Thymus (tissue), 11 donors: ENCODE measurements at regions not wholly inside any gene's neighbourhood (a gene's known extent, or its start where the extent isn't known, plus 50 kb on each side); places are given as distances from the start of the nearest gene placed in this dataset.

Experiments used
- DNase-seq, 9 donors: peaks; one replicate each; pipeline ENCODE4 v3.0.0-alpha.2; 2013; ENCODE audit warnings: low spot score in 9 of 9, low read depth in 6 of 9, missing footprints in 1 of 9
- H3K27ac ChIP-seq, 2 donors: one replicate each; pipeline ENCODE4 v1.5.1; 2013; ENCODE audit warnings: control low read depth in 1 of 2, low read depth in 1 of 2, low read length in 1 of 2, mild to moderate bottlenecking in 1 of 2, moderate library complexity in 1 of 2
- H3K27me3 ChIP-seq, 2 donors: one replicate each; pipeline ENCODE4 v1.5.1; 2013; ENCODE audit warnings: low read length in 1 of 2; ENCODE audit not compliant: control insufficient read depth in 2 of 2, insufficient read depth in 1 of 2
- H3K36me3 ChIP-seq, 2 donors: one replicate each; pipeline ENCODE4 v1.5.1; 2013; ENCODE audit warnings: low read length in 1 of 2, mild to moderate bottlenecking in 1 of 2, moderate library complexity in 1 of 2; ENCODE audit not compliant: control insufficient read depth in 2 of 2, insufficient read depth in 2 of 2
- H3K4me1 ChIP-seq, 2 donors: one replicate each; pipeline ENCODE4 v1.5.1; 2013; ENCODE audit warnings: low read length in 2 of 2; ENCODE audit not compliant: control insufficient read depth in 2 of 2, insufficient read depth in 2 of 2
- H3K4me3 ChIP-seq, 2 donors: one replicate each; pipeline ENCODE4 v1.5.1; 2013; ENCODE audit warnings: low read length in 2 of 2, control low read depth in 1 of 2, mild to moderate bottlenecking in 1 of 2
- H3K9me3 ChIP-seq, 2 donors: one replicate each; pipeline ENCODE4 v1.5.1; 2013; ENCODE audit warnings: low read length in 1 of 2, mild to moderate bottlenecking in 1 of 2; ENCODE audit not compliant: control insufficient read depth in 2 of 2, insufficient read depth in 1 of 2
- WGBS: extraction: QIAGEN DNeasy Blood & Tissue Kit; methylation state at CpG from one replicate; pipeline ENCODE4 v1.1.7; 2013; 5-methylcytosine and 5-hydroxymethylcytosine counted together
- donor health status: healthy.

DNA sequence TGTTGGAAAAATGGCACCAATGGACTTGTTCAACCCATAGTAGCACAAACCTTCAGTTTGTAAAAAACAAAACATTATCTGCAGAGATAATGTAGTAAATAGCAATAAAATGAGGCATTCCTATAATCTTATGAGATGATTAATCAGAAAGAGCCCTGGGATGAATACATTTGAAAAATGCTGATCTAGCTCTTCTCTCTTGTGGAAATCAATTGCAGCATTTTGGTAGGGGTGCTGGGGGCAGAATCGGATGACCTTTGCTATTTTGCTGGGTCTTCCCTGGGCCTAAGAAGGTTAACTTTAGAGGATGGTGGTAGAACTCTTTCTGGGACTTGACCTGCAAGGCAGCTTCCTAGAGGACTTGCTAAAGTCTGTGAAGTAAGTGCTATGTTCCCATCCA lies 163.5 kb downstream of the ADRA2A start:
- H3K4me3 ChIP-seq: no peak overlapping the region
- 100% methylated on average over 1 of the region's 1 CpG for WGBS

DNA sequence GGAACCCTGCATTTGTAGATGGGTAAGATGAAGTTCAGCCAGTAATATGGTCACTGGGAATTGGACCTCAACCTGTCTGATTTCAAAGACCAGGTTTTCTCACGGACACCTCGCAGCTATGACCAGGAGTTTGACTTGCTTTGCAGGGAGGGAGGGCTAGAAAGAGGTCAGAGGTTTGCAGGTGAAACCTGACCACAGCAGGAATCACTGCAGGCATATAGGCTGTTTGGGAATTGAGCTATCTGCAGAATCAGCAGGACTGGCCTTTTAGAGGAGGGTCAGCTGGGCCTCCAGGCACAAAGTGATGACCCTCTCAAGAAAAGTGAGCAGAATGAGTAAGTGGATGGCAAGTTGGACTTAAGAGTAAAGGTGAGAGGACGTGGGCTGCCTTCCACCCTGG lies 166.3 kb downstream of the ADRA2A start:
- 84% methylated on average over 3 of the region's 3 CpGs for WGBS
- Histone ChIP-seq H3K9me3 (no peaks in the 10 kb centered on the region), H3K4me1 (no peaks in the 10 kb centered on the region), H3K4me3 (no peak overlapping the region), H3K36me3 (no peaks in the 10 kb centered on the region), H3K27me3 (no peaks in the 10 kb centered on the region), H3K27ac (no peak overlapping the region)
- no peak for DNase-seq

More for the DNA sequence above, 163.5 kb downstream of the ADRA2A start:
- Histone ChIP-seq H3K27ac (no peak overlapping the region), H3K36me3 (no peaks in the 10 kb centered on the region), H3K9me3 (no peaks in the 10 kb centered on the region), H3K4me1 (no peaks in the 10 kb centered on the region), H3K27me3 (no peaks in the 10 kb centered on the region)
- DNase-seq: no peak

DNA sequence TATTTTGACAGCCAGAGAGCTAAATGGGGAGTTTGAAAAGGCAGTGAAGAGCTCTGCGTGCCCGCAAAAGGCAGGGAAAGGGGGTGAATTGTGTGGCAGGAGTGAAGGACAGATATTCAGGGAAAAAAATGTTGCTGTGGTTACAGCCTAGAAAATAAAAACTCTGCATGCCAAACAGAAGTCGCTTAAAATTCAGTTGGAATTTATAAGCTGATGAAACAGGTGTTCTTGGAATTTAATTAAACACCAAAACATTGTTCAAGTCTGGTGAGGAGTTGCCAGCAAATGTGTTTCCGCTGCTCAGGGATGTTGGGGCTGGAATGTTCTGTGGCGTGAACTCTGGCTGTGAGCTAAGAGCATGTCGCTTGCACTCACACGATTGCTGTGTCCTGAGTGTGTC lies 169.3 kb downstream of the ADRA2A start:
- WGBS: 85% methylated on average over 7 of the region's 7 CpGs

DNA sequence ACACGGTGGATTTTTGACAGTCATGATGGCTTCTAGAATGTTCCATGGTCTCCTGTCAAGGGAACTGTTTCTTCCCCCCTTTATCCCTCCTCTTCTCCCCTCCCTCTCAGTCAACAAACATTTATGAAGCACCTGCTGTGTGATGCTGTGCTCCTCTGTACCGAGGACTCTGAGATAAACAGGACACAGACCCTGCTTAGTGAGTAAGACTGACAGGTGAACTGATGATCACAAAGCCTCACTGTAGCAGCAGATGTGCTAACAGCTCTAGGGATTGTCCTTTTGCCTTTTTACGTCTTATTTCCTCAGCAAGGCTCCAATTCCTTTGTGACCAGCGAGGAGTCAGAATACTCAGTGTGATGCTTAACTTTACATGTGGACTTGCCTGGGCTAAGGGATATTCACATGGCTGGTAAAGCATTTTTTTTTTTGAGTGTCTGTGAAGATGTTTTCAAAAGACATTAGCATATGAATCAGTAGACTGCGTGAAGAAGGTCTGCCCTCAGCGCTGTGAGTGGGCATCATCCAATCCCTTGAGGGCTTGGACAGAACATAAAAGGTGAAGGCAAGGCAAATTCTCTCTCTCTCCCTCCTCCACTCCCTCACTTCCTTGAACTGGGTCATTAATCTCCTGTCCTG lies 170.1 kb downstream of the ADRA2A start:
- 69% methylated on average over 6 of the region's 6 CpGs for WGBS
- no peak for DNase-seq
- Histone ChIP-seq H3K27ac (no peak overlapping the region), H3K4me3 (no peak overlapping the region), H3K27me3 (no peaks in the 10 kb centered on the region), H3K9me3 (no peaks in the 10 kb centered on the region), H3K36me3 (no peaks in the 10 kb centered on the region), H3K4me1 (no peaks in the 10 kb centered on the region)

More for the DNA sequence above, 169.3 kb downstream of the ADRA2A start:
- DNase-seq: no peak
- H3K4me1 ChIP-seq: no peaks in the 10 kb centered on the region
- H3K27me3 ChIP-seq: no peaks in the 10 kb centered on the region
- no peaks in the 10 kb centered on the region for H3K9me3 ChIP-seq
- H3K36me3 ChIP-seq: no peaks in the 10 kb centered on the region
- no peak overlapping the region for H3K4me3 ChIP-seq
- H3K27ac ChIP-seq: no peak overlapping the region

DNA sequence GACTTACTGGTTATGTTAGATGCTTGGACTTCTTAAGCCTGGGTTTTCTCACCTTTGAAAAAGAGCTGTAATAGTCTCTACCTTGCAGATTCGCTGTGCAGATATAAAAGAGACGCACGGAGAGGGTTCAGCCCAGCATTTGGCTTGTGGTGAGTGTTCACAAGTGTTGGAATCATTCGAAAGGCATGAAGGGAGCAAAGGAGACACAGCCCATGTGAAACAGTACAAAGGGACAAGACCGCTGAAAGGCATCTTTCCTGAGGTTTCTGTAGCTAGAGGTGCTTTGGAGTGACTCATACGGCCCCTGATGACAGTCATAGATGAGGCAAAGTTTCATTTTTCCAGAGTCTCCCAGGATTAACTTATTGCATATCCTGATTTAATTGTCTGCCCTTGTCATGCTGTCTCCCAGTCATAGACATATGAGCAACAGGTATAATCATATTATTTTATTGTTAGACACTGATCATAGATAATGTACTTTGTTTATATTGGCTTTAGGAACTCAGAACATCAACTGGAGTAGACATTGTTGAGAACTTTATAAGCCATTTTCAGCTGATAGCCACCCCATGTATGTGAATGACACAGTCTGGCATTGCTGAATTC lies 171.1 kb downstream of the ADRA2A start:
- H3K27ac ChIP-seq: no peak overlapping the region
- no peak overlapping the region for H3K4me3 ChIP-seq
- no peaks in the 10 kb centered on the region for H3K4me1 ChIP-seq
- 91% methylated on average over 6 of the region's 6 CpGs for WGBS
- DNase-seq: no peak
- H3K27me3 ChIP-seq: no peaks in the 10 kb centered on the region
- no peaks in the 10 kb centered on the region for H3K36me3 ChIP-seq
- no peaks in the 10 kb centered on the region for H3K9me3 ChIP-seq

DNA sequence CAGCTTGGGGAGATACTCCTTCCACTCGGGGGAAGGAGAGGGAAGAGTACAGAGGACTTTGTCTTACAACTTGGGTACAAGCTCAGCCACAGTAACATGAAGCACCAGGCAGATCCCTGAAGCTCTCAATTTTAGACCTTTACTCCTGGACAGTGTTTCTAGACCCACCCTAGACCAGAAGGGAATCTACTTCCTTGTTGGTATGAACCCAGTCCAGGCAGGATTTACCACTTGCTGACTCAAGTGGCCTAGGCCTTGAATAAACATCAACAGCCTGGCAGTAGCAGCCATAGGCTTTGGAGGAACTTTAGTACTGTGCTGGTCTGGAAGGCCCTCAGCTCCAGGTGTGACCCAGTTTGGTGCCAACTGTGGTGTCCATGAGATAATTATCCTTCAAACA lies 173.1 kb downstream of the ADRA2A start:
- Histone ChIP-seq H3K27me3 (no peaks in the 10 kb centered on the region), H3K36me3 (no peaks in the 10 kb centered on the region), H3K4me3 (no peak overlapping the region), H3K4me1 (no peaks in the 10 kb centered on the region), H3K27ac (no peak overlapping the region), H3K9me3 (no peaks in the 10 kb centered on the region)
- WGBS: 84% methylated on average over 1 of the region's 1 CpG
- DNase-seq: no peak

DNA sequence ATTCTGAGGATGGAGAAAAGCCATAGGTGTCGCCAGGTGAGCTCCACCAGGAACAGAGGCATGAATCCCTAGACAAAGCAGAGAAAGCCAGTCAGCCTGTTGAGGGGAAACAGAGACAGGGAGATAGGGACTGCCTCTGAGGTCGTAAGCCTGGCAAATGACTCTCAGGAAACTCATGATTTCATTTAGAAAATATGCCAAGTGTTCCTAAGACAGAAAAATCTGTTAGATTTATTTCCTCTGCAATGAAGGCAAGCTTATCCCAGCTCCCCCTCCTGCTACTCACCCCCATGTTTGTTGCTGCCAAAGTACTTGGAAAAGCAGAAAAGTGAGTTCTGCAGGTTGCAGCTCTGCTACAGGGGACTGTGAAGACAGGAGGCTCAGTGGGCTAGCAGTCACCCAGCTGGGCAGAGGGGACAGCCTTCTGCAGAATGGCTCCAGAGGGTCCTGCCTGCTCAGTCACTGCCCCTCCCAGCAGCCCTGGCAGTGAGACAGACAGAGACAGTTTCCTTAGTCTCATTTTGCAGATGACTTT lies 184.3 kb downstream of the ADRA2A start:
- no peaks in the 10 kb centered on the region for H3K9me3 ChIP-seq
- DNase-seq: no peak
- no peaks in the 10 kb centered on the region for H3K36me3 ChIP-seq
- H3K27me3 ChIP-seq: no peaks in the 10 kb centered on the region
- H3K27ac ChIP-seq: no peak overlapping the region
- H3K4me3 ChIP-seq: no peak overlapping the region
- no peaks in the 10 kb centered on the region for H3K4me1 ChIP-seq
- 70% methylated on average over 2 of the region's 2 CpGs for WGBS

DNA sequence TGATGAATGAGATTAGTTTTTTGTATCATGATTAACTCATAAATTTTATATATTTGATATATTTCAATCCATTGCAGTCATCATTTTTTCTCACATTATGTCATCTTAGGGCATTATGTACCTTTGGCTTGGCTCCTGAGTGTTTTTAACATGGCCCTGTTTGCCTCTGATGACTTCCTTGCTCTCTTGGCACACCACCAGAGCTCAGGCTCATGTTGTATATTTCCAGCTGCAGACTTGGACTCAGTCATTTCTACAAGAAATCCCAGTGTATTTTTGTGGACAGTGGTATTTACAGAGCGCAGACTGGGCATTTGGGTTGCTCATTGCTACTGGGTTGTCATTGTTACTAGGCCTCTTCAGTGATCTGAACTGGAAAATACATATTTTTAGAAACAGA lies 188.5 kb downstream of the ADRA2A start:
- no peaks in the 10 kb centered on the region for H3K9me3 ChIP-seq
- peaks cover 0 to 4% of the 10 kb centered on the region in 2 donors for H3K27me3 ChIP-seq
- no peaks in the 10 kb centered on the region for H3K36me3 ChIP-seq
- no peak overlapping the region for H3K27ac ChIP-seq
- no peaks in the 10 kb centered on the region for H3K4me1 ChIP-seq
- no peak for DNase-seq
- WGBS: 91% methylated on average over 1 of the region's 1 CpG
- no peak overlapping the region for H3K4me3 ChIP-seq

DNA sequence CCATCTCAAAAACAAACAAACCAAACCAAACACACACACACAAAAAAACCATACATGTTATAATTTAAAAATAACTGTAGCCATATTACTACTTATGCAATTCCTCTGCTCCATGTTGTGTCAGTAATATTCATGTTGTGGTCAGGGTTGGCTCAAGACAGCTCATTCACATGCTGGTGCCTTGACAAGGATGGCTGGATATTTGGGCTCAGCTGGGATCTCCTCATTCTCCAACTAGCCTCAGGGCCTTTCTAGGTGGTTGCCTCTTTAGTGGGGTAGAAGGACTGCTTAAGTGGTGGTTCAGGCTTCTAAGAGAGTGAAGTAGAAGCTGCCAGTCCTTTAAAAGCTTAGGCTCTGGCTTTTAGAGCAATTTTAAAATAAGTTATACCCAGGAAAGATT lies 189.3 kb downstream of the ADRA2A start:
- Histone ChIP-seq H3K4me3 (no peak overlapping the region), H3K27ac (no peak overlapping the region), H3K36me3 (no peaks in the 10 kb centered on the region), H3K9me3 (no peaks in the 10 kb centered on the region), H3K27me3 (peaks cover 0 to 4% of the 10 kb centered on the region in 2 donors), H3K4me1 (no peaks in the 10 kb centered on the region)
- DNase-seq: no peak
